CD4-positive, alpha-beta T cell (primary cell): ENCODE measurements at regions not wholly inside any gene's neighbourhood (a gene's known extent, or its start where the extent isn't known, plus 50 kb on each side); places are given as distances from the start of the nearest gene placed in this dataset.
A peak's percentile ranks its signal among the peaks of the same experiment; 100 is the strongest.
"Not testable (repeated sequence)": the region's sequence is repeated elsewhere in the genome, so short reads cannot be mapped to it uniquely, and the experiment has no call there.

ENCODE experiments used
- ATAC-seq: fragments of 200-7000 bp; cut with Tn5 transposase; one replicate; pipeline ENCODE4 v1.10.0; 2022; ENCODE audit warnings: mild to moderate bottlenecking; ENCODE audit not compliant: poor library complexity
- CTCF ChIA-PET: fragments of 350-600 bp; sonication (Branson Sonifier 250); formaldehyde crosslinking; loops from one replicate; lab custom pipeline; 2021; ENCODE audit warnings: antibody characterized with exemption, inconsistent platforms; lab: Charles Lee
- POLR2A ChIA-PET: fragments of 350-600 bp; sonication (Branson Sonifier 250); formaldehyde crosslinking; loops from one replicate; lab custom pipeline; 2021; ENCODE audit warnings: antibody characterized with exemption, inconsistent platforms; lab: Charles Lee
- DNase-seq, 14 experiments: peaks; one replicate each; pipeline ENCODE4 v3.0.0-alpha.2; 2013 to 2020; ENCODE audit warnings: mixed read lengths in 2 of 14
- H3K27ac ChIP-seq, 2 donors: one replicate each; pipeline versions ENCODE4 v1.5.1 to v1.7.0; 2013; ENCODE audit warnings: low read length in 2 of 2, low read depth in 1 of 2, mild to moderate bottlenecking in 1 of 2
- H3K27me3 ChIP-seq, 2 experiments: 1 replicate in 1 of 2; 2 replicates in 1 of 2; pipeline versions ENCODE4 v1.6.1 to v1.7.0; 2013; ENCODE audit warnings: low read length in 2 of 2, control low read depth in 1 of 2, mild to moderate bottlenecking in 1 of 2, moderate library complexity in 1 of 2; ENCODE audit not compliant: insufficient read depth in 2 of 2, control insufficient read depth in 1 of 2
- H3K36me3 ChIP-seq: one replicate; pipeline ENCODE4 v1.6.1; 2013; ENCODE audit warnings: low read length, control low read depth; ENCODE audit not compliant: insufficient read depth
- H3K4me1 ChIP-seq: one replicate; pipeline ENCODE4 v1.6.1; 2013; ENCODE audit warnings: low read length, control low read depth; ENCODE audit not compliant: insufficient read depth
- H3K4me3 ChIP-seq: one replicate; pipeline ENCODE4 v1.5.1; 2013; ENCODE audit warnings: mild to moderate bottlenecking, low read length, moderate library complexity
- H3K9me3 ChIP-seq, 2 experiments: 1 replicate in 1 of 2; 2 replicates in 1 of 2; pipeline versions ENCODE4 v1.6.1 to v1.7.0; 2013; ENCODE audit warnings: low read length in 2 of 2, mild to moderate bottlenecking in 2 of 2, control low read depth in 1 of 2, moderate library complexity in 1 of 2; ENCODE audit not compliant: control insufficient read depth in 1 of 2, insufficient read depth in 1 of 2
- H3K27ac Mint-ChIP-seq: one replicate; pipeline ENCODE4 v1.8.0; 2020; ENCODE audit warnings: mixed read lengths
- H3K27me3 Mint-ChIP-seq: one replicate; pipeline ENCODE4 v1.8.0; 2021; ENCODE audit warnings: mixed read lengths
- H3K36me3 Mint-ChIP-seq: one replicate; pipeline ENCODE4 v1.8.0; 2021; ENCODE audit warnings: low read depth, mixed read lengths
- H3K4me1 Mint-ChIP-seq: one replicate; pipeline ENCODE4 v1.8.0; 2021; ENCODE audit warnings: low read depth, mixed read lengths
- H3K4me3 Mint-ChIP-seq: one replicate; pipeline ENCODE4 v1.8.0; 2020; ENCODE audit warnings: mild to moderate bottlenecking, mixed read lengths
- H3K9me3 Mint-ChIP-seq: one replicate; pipeline ENCODE4 v1.8.0; 2020; ENCODE audit warnings: mixed read lengths
- intact Hi-C, 2 experiments: fragments of 100-400 bp; cut with DNase I in 1 of 2; cut with micrococcal nuclease in 1 of 2; formaldehyde crosslinking; loops; one replicate each; pipeline versions ENCODE4 v1.15.1 to v1.9.0; 2023 to 2025; cut with DNase I, micrococcal nuclease
- TF ChIP-seq, protein P1 (sequence below): fragments of 200-600 bp; IDR thresholded peaks from one replicate; pipeline ENCODE4 v1.8.0; 2022; ENCODE audit warnings: antibody characterized with exemption, mild to moderate bottlenecking

DNA sequence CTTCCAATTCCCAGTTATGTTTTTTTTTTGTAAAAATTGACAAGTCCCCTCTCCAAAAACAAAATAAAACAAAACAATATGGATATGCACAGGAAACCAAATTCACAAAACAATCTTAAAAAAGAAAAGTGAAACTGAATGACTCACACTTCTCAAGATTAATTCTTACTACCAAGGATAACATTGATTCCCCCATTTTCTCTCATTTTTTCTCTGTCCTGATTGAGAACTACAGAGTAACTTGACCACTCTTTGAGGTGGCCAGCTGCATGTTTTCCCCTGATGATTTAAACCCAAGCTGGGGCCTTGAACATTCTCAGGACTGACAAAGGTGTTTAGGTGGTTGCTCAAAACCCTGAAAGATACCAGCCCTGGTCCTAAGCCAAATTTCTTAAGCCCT is 149.0 kb downstream of the AHSP start:
- DNase-seq (no peak), ATAC-seq (no peak)
- Mint-ChIP-seq H3K27me3 (no peaks in the 10 kb centered on the region), H3K36me3 (no peaks in the 10 kb centered on the region), H3K27ac (no peak overlapping the region), H3K4me3 (no peak overlapping the region), H3K4me1 (peaks cover 8% of the 10 kb centered on the region), H3K9me3 (no peaks in the 10 kb centered on the region)
- CTCF ChIA-PET: no interaction called here
- TF ChIP-seq, protein P1, sequence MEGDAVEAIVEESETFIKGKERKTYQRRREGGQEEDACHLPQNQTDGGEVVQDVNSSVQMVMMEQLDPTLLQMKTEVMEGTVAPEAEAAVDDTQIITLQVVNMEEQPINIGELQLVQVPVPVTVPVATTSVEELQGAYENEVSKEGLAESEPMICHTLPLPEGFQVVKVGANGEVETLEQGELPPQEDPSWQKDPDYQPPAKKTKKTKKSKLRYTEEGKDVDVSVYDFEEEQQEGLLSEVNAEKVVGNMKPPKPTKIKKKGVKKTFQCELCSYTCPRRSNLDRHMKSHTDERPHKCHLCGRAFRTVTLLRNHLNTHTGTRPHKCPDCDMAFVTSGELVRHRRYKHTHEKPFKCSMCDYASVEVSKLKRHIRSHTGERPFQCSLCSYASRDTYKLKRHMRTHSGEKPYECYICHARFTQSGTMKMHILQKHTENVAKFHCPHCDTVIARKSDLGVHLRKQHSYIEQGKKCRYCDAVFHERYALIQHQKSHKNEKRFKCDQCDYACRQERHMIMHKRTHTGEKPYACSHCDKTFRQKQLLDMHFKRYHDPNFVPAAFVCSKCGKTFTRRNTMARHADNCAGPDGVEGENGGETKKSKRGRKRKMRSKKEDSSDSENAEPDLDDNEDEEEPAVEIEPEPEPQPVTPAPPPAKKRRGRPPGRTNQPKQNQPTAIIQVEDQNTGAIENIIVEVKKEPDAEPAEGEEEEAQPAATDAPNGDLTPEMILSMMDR: no peak
- H3K4me1 ChIP-seq: no peaks in the 10 kb centered on the region
- no peak overlapping the region for H3K4me3 ChIP-seq
- no peaks in the 10 kb centered on the region for H3K36me3 ChIP-seq
- H3K27me3 ChIP-seq: no peaks in the 10 kb centered on the region
- intact Hi-C loops: no loop called here
- POLR2A ChIA-PET: interaction anchor here (0.6 kb wide), 1 partner anchor 148 kb away, joined by 3 read pairs; no protein-coding TSS in a partner anchor
- H3K27ac ChIP-seq: no peak overlapping the region
- H3K9me3 ChIP-seq: peaks cover 0 to 9% of the 10 kb centered on the region in 2 experiments

DNA sequence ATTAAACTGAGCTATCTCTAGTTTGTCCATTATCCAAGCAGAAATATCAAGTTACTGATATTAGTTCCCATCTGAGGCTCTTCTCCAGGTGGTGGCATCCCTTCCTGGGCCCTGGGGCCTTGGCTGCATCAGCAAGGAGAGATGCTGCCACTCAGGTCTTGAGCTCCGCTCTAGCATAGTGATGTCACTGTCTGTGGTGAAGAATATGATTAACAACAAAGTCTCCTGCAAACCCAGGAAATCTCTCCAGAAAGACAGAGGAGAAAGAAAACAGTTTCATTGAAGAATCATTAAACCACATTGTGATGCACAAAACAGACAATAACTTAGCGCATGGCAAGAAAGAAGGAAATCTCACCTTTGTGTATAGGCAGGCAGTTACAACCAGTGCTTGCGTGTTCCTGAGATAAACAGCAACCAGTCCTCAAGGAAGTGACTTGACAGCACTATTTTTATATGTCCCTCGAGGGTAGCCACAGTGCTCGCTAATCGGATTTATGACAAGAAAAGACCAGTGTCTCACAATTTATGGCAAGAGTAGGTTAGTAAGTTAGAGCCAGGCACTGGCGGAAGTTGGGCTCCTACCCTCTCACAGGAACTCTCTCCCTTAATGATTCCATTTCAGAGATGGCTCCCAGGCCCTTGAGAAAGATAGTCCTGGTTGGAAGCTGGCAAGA is 151.1 kb downstream of the AHSP start:
- Histone ChIP-seq H3K4me3 (no peak overlapping the region), H3K4me1 (no peaks in the 10 kb centered on the region), H3K27ac (no peak overlapping the region), H3K9me3 (peaks cover 0 to 9% of the 10 kb centered on the region in 2 experiments), H3K27me3 (no peaks in the 10 kb centered on the region), H3K36me3 (no peaks in the 10 kb centered on the region)
- POLR2A ChIA-PET: no interaction called here
- intact Hi-C loops: no loop called here
- H3K4me3 Mint-ChIP-seq: no peak overlapping the region
- DNase-seq (no peak), ATAC-seq (peak; percentile 61)
- no peak overlapping the region for H3K27ac Mint-ChIP-seq
- no peaks in the 10 kb centered on the region for H3K9me3 Mint-ChIP-seq
- no peaks in the 10 kb centered on the region for H3K27me3 Mint-ChIP-seq
- peaks cover 8% of the 10 kb centered on the region for H3K4me1 Mint-ChIP-seq
- TF ChIP-seq, protein P1: no peak
- CTCF ChIA-PET: no interaction called here
- no peaks in the 10 kb centered on the region for H3K36me3 Mint-ChIP-seq

DNA sequence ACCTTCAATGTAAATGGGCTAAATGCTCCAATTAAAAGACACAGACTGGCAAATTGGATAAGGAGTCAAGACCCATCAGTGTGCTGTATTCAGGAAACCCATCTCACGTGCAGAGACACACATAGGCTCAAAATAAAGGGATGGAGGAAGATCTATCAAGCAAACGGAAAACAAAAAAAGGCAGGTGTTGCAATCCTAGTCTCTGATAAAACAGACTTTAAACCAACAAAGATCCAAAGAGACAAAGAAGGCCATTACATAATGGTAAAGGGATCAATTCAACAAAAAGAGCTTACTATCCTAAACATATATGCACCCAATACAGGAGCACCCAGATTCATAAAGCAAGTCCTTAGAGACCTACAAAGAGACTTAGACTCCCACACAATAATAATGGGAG is 161.6 kb downstream of the AHSP start:
- H3K9me3 Mint-ChIP-seq, ATAC-seq, DNase-seq, H3K27me3 ChIP-seq, H3K36me3 ChIP-seq, H3K4me3 Mint-ChIP-seq, intact Hi-C loops, H3K36me3 Mint-ChIP-seq, H3K27ac ChIP-seq, H3K4me1 ChIP-seq, H3K4me3 ChIP-seq, CTCF ChIA-PET, H3K4me1 Mint-ChIP-seq, H3K27ac Mint-ChIP-seq, POLR2A ChIA-PET, H3K27me3 Mint-ChIP-seq: not testable (repeated sequence)
- H3K9me3 ChIP-seq: peaks cover 0 to 11% of the 10 kb centered on the region in 2 experiments

DNA sequence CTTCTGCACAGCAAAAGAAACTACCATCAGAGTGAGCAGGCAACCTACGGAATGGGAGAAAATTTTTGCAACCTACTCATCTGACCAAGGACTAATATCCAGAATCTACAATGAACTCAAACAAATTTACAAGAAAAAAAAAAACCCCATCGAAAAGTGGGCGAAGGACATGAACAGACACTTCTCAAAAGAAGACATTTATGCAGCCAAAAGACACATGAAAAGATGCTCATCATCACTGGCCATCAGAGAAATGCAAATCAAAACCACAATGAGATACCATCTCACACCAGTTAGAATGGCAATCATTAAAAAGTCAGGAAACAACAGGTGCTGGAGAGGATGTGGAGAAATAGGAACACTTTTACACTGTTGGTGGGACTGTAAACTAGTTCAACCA is 164.6 kb downstream of the AHSP start:
- H3K9me3 ChIP-seq, H3K4me3 Mint-ChIP-seq, CTCF ChIA-PET, H3K9me3 Mint-ChIP-seq, H3K4me3 ChIP-seq, H3K36me3 Mint-ChIP-seq, H3K36me3 ChIP-seq, ATAC-seq, H3K27me3 Mint-ChIP-seq, H3K27ac ChIP-seq, H3K27me3 ChIP-seq, DNase-seq, H3K27ac Mint-ChIP-seq, POLR2A ChIA-PET: not testable (repeated sequence)
- H3K4me1 ChIP-seq: peaks cover 24% of the 10 kb centered on the region
- peaks cover 10% of the 10 kb centered on the region for H3K4me1 Mint-ChIP-seq
- intact Hi-C loops: loop anchor here in 1 of 2 experiments (10.0 kb wide), 1 partner anchor 708 kb away; the partner anchor contains the start of gene HSD3B7
